ENCODE measurements at regions not wholly inside any gene's neighbourhood (a gene's known extent, or its start where the extent isn't known, plus 50 kb on each side); places are given as distances from the start of the nearest gene placed in this dataset.
"Not testable (repeated sequence)": the region's sequence is repeated elsewhere in the genome, so short reads cannot be mapped to it uniquely, and the experiment has no call there.

DNA sequence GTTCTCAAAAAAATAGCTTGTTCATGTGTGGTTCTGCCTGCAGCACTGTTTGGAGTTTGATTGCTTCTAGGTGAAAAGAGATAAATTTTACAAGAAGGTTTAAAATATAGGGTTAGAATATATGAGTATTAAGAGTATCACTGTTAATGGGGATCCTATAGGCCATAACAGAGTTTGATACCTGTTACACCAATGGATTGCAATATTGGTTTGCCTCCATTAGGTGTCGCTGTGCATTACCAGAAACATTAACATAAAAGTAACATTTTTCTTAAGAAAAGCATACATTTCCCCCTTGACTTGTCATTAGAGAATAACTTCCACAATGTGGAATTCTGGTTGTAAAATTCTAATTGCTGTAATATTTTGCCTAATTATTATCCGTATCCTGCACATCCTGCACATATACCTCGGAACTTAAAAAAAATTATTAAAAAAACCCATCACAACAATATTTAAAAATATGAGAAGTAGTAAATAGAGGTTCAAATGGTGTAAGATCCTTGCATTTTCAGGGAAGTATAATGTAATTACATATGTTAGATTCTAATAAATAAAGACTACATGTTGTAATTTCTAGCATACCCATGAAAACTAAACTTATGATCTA lies 63.0 kb downstream of the CYP4A11 start:
- peak in 1 of 3 donors; percentile 8 for DNase-seq (ENCODE audit: low read depth in 3 of 3, low spot score in 2 of 3)

DNA sequence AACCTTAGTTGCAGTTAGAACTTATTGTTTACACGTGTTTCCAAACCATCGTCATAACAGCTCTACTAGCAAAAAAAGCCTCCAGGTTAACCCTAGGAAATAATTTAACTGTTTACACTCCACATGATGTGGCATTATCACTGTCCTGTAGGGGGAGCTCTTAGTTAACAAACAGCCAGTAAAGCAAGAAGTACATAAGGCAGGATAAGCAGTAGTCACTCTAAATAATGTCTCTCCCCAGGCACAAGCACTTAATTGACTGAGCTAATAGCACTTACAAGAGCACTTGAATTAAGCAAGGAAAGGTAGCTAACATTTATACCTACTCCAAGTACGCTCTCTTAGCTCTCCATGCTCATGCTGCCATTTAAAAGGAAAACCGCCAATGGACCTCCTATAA lies 65.2 kb downstream of the CYP4A11 start:
- not testable (repeated sequence) for DNase-seq (ENCODE audit: low read depth in 3 of 3, low spot score in 2 of 3)
